ENCODE measurements at regions not wholly inside any gene's neighbourhood (a gene's known extent, or its start where the extent isn't known, plus 50 kb on each side); places are given as distances from the start of the nearest gene placed in this dataset.

- intact Hi-C loops (cut with micrococcal nuclease) = no loop called here
- CTCF ChIA-PET = no interaction called here
Observed at GRCh38 chr20:52867305-52867704, 104.9 kb upstream of the TSHZ2 start.

More at GRCh38 chr20:52867305-52867704, 104.9 kb upstream of the TSHZ2 start:
- no peak for ATAC-seq
- H3K4me2 ChIP-seq (ENCODE audit: low read length) = no peak overlapping the region
- DNase-seq (ENCODE audit: low read depth, low spot score) = no peak
- H3K9ac ChIP-seq (ENCODE audit: low read length) = no peak overlapping the region
- H3K36me3 ChIP-seq (ENCODE audit: control insufficient read depth in 1 of 2, insufficient read depth in 2 of 2, low read length in 2 of 2) = no peaks in the 10 kb centered on the region
- ChIA-PET POLR2A (no interaction called here), RAD21 (ENCODE audit: low non-redundant PET in 1 of 2, low total read pairs in 2 of 2, uncharacterized antibody in 2 of 2, unreplicated experiment in 2 of 2) (no interaction called here)
- no peak overlapping the region for H3K4me3 ChIP-seq (replicated peaks in 1 of 2; ENCODE audit: low read depth in 1 of 2, low read length in 2 of 2)
- peaks cover 0 to 3% of the 10 kb centered on the region in 2 experiments; a peak in 1 of 4 replicates for H3K9me3 ChIP-seq (ENCODE audit: control insufficient read depth in 1 of 2, insufficient read depth in 1 of 2, low read depth in 1 of 2, low read length in 2 of 2)
- H4K20me1 ChIP-seq (ENCODE audit: insufficient read depth) = no peaks in the 10 kb centered on the region
- H2AFZ ChIP-seq (ENCODE audit: low read depth, low read length, poor library complexity, severe bottlenecking) = no peak overlapping the region
- H3K79me2 ChIP-seq (ENCODE audit: insufficient read depth, low read length) = no peaks in the 10 kb centered on the region
- H3K27me3 ChIP-seq (ENCODE audit: insufficient read depth, low read length) = no peaks in the 10 kb centered on the region
- TF ChIP-seq CTCF (IDR thresholded peaks at IDR 0.05 in 2 of 3, conservative IDR thresholded peaks at IDR 0.05 in 1 of 3; ENCODE audit: borderline replicate concordance in 1 of 3, insufficient read depth in 1 of 3, low read depth in 2 of 3, low read length in 2 of 3) = no peak
- no peak for TF ChIP-seq ZNF274 (IDR thresholded peaks at IDR 0.05; ENCODE audit: low read depth, low read length)
- no peak for TF ChIP-seq EZH2 (IDR thresholded peaks at IDR 0.05)
- TF ChIP-seq SP1 (IDR thresholded peaks at IDR 0.05; ENCODE audit: low read depth) = no peak
- no peak for TF ChIP-seq ZBTB33 (IDR thresholded peaks at IDR 0.05; ENCODE audit: extremely low read depth, insufficient replicate concordance, low read length)
- TF ChIP-seq ELF1 (IDR thresholded peaks at IDR 0.05; ENCODE audit: borderline replicate concordance, low read depth) = no peak
- TF ChIP-seq FOSL1 (IDR thresholded peaks at IDR 0.05; ENCODE audit: low read depth) = no peak
- TF ChIP-seq SRF (IDR thresholded peaks at IDR 0.05; ENCODE audit: low read depth) = no peak
- TF ChIP-seq EGR1 (IDR thresholded peaks at IDR 0.05; ENCODE audit: low read depth) = no peak
- no peak for TF ChIP-seq POLR2A (IDR thresholded peaks at IDR 0.05; ENCODE audit: borderline replicate concordance, extremely low read depth, insufficient read depth, insufficient read length)
- TF ChIP-seq CBX3 (IDR thresholded peaks at IDR 0.05; ENCODE audit: low read depth) = no peak
- TF ChIP-seq MAX (IDR thresholded peaks at IDR 0.05) = no peak
- TF ChIP-seq SIN3A (IDR thresholded peaks at IDR 0.05; ENCODE audit: low read depth) = no peak
- no TSS peak for BruUV-seq (replicated peaks)
- no peak overlapping the region for H3K27ac ChIP-seq (ENCODE audit: low read depth, low read length)
- no peaks in the 10 kb centered on the region for H3K4me1 ChIP-seq (ENCODE audit: control insufficient read depth in 1 of 2, insufficient read depth in 2 of 2, low read length in 2 of 2)
- H3K9me2 ChIP-seq (ENCODE audit: insufficient read depth) = no peaks in the 10 kb centered on the region

All from HCT116 (cell line).